Neutrophil (primary cell): ENCODE measurements at regions not wholly inside any gene's neighbourhood (a gene's known extent, or its start where the extent isn't known, plus 50 kb on each side); places are given as distances from the start of the nearest gene placed in this dataset.

Experiments used
- H3K27ac ChIP-seq: fragments of 200-600 bp; sonication (generic); 2 replicates; pipeline ENCODE4 v1.5.1; 2016; ENCODE audit warnings: mild to moderate bottlenecking, moderate library complexity
- H3K27me3 ChIP-seq: fragments of 200-600 bp; sonication (generic); 2 replicates; pipeline ENCODE4 v1.6.0; 2016; ENCODE audit warnings: mild to moderate bottlenecking
- H3K36me3 ChIP-seq: fragments of 200-600 bp; sonication (generic); 2 replicates; pipeline ENCODE4 v1.5.1; 2017
- H3K4me1 ChIP-seq, 2 experiments: fragments of 200-600 bp in 1 of 2; sonication (generic) in 1 of 2; 1 replicate in 1 of 2; 2 replicates in 1 of 2; pipeline versions ENCODE4 v1.5.1 to v1.6.1; 2013 to 2016; ENCODE audit warnings: low read depth in 1 of 2, low read length in 1 of 2, mild to moderate bottlenecking in 1 of 2, moderate library complexity in 1 of 2; ENCODE audit not compliant: control insufficient read depth in 1 of 2, insufficient read depth in 1 of 2
- H3K4me3 ChIP-seq, 2 experiments: fragments of 200-600 bp in 1 of 2; sonication (generic) in 1 of 2; 1 replicate in 1 of 2; 2 replicates in 1 of 2; pipeline ENCODE4 v1.5.1; 2013 to 2016; ENCODE audit warnings: low read depth in 1 of 2, low read length in 1 of 2, mild to moderate bottlenecking in 1 of 2, moderate library complexity in 1 of 2
- H3K9me3 ChIP-seq: fragments of 200-600 bp; sonication (generic); 2 replicates; pipeline ENCODE4 v1.5.1; 2016
- TF ChIP-seq, protein P1 (sequence below): fragments of 200-600 bp; sonication (generic); IDR thresholded peaks from 2 replicates; pipeline ENCODE4 v1.5.1; 2016; ENCODE audit warnings: antibody characterized with exemption

DNA sequence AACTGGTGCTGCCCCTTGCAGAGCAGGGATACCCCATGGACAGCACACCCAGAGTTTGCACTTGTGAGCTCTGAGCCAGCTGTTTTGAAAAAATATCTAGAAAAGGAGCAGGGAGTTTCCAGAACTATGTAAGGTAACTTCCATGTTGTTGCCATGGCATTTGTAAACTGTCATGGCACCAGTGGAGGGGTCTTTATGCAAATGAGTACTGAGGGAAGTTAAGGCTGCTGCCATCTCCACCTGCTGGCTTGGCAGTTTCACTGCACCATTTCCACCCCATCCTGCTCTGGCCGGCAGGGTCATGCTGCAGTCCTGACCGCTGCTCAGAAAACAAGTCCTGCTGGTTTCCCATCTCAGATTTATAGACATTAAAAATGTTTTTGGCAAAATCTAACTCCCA is 52.3 kb upstream of the SNTG2 start:
- Histone ChIP-seq H3K27ac (no peak overlapping the region), H3K36me3 (no peaks in the 10 kb centered on the region), H3K4me3 (no peak overlapping the region), H3K9me3 (no peaks in the 10 kb centered on the region), H3K4me1 (no peaks in the 10 kb centered on the region), H3K27me3 (no peaks in the 10 kb centered on the region)
- TF ChIP-seq, protein P1, sequence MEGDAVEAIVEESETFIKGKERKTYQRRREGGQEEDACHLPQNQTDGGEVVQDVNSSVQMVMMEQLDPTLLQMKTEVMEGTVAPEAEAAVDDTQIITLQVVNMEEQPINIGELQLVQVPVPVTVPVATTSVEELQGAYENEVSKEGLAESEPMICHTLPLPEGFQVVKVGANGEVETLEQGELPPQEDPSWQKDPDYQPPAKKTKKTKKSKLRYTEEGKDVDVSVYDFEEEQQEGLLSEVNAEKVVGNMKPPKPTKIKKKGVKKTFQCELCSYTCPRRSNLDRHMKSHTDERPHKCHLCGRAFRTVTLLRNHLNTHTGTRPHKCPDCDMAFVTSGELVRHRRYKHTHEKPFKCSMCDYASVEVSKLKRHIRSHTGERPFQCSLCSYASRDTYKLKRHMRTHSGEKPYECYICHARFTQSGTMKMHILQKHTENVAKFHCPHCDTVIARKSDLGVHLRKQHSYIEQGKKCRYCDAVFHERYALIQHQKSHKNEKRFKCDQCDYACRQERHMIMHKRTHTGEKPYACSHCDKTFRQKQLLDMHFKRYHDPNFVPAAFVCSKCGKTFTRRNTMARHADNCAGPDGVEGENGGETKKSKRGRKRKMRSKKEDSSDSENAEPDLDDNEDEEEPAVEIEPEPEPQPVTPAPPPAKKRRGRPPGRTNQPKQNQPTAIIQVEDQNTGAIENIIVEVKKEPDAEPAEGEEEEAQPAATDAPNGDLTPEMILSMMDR = no peak

DNA sequence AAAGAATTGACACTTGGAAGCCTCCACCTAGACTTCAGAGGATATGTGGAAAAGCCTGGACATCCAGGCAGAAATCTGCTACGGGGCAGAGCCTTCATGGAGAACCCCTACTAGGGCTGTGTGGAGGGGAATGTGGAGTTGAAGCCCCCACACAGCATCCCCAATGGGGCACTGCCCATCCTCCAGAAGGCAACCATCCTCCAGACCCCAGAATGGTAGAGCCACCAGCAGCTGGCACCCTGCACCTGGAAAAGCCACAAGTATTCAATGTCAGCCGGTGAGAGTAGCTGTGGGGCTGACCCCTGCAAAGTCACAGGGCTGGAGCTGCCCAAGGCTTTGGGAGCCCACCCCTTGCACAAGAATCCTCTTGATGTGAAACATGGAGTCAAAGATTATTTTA is 53.6 kb upstream of the SNTG2 start:
- H3K36me3 ChIP-seq = no peaks in the 10 kb centered on the region

DNA sequence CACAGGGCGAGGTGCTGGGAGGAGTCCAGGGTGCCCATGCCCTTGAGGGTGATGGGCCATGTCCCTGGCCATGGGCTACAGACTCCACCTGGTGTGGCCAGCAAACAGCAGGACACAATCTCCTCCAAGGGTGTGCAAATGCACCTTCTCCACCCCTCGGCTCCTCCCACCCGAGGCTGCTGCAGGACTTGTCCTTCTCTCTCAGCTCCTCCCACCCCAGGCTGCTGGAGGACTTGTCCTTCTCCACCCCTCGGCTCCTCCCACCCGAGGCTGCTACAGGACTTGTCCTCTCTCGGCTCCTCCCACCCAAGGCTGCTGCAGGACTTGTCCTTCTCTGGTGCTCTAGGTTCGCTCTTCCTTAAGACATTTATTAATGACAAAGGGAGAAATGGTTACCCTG is 57.3 kb upstream of the SNTG2 start:
- Histone ChIP-seq H3K27ac (no peak overlapping the region), H3K27me3 (no peaks in the 10 kb centered on the region), H3K4me1 (no peaks in the 10 kb centered on the region), H3K4me3 (no peak overlapping the region), H3K9me3 (no peaks in the 10 kb centered on the region), H3K36me3 (no peaks in the 10 kb centered on the region)
- TF ChIP-seq, protein P1 = no peak

More for the DNA sequence above, 53.6 kb upstream of the SNTG2 start:
- TF ChIP-seq, protein P1 = no peak
- no peaks in the 10 kb centered on the region for H3K27me3 ChIP-seq
- no peak overlapping the region for H3K4me3 ChIP-seq
- H3K4me1 ChIP-seq = no peaks in the 10 kb centered on the region
- H3K9me3 ChIP-seq = no peaks in the 10 kb centered on the region
- no peak overlapping the region for H3K27ac ChIP-seq

DNA sequence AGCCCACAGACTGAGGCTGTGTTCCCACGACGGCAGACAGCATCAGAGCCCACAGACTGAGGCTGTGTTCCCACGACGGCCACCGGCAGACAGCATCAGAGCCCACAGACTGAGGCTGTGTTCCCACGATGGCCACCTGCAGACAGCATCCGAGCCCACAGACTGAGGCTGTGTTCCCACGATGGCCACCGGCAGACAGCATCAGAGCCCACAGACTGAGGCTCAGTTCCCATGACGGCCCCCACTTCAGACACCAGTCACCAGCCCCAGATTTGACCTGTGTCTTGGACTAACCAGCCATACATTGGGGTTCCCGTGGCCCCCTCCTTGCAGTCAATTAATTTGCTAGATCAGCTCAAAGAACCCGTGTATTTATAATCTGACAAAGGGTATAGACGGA is 57.8 kb upstream of the SNTG2 start:
- Histone ChIP-seq H3K4me3 (no peak overlapping the region), H3K27me3 (no peaks in the 10 kb centered on the region), H3K36me3 (no peaks in the 10 kb centered on the region), H3K27ac (no peak overlapping the region), H3K9me3 (no peaks in the 10 kb centered on the region), H3K4me1 (no peaks in the 10 kb centered on the region)
- TF ChIP-seq, protein P1 = no peak

DNA sequence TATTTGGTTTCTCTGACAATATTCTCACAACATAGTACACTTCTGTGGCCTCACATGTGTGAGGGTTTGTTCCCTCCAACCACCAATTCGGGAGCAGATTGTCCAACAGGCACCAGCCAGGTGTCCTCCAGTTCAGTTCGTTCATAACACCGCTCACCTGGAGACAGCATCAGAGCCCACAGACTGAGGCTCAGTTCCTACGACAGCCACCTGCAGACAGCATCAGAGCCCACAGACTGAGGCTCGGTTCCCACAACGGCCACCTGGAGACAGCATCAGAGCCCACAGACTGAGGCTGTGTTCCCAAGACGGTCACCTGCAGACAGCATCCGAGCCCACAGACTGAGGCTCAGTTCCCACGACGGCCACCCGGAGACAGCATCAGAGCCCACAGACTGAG is 58.2 kb upstream of the SNTG2 start:
- H3K36me3 ChIP-seq = no peaks in the 10 kb centered on the region
- H3K27ac ChIP-seq = no peak overlapping the region
- H3K9me3 ChIP-seq = no peaks in the 10 kb centered on the region
- H3K4me1 ChIP-seq = no peaks in the 10 kb centered on the region
- TF ChIP-seq, protein P1 = no peak
- no peaks in the 10 kb centered on the region for H3K27me3 ChIP-seq
- no peak overlapping the region for H3K4me3 ChIP-seq

DNA sequence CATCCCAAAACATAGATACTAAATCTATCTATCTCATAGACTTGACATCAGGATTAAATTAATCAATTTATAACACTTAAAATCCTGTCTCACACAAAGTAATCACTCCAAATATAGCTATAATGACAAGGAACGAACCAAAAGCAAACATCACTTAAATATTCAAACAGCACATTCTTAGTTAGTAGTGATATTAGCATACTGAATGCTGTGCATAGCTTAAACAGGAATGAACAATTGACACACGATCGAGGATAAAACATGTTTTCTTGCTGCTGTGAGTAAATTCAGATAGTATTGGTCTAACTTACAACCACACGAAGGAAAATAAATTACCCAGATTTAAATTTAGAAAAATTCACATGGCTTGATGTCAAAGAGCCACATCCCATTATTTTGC is 58.9 kb upstream of the SNTG2 start:
- Histone ChIP-seq H3K36me3 (no peaks in the 10 kb centered on the region), H3K27ac (no peak overlapping the region), H3K27me3 (no peaks in the 10 kb centered on the region), H3K9me3 (no peaks in the 10 kb centered on the region), H3K4me1 (no peaks in the 10 kb centered on the region), H3K4me3 (no peak overlapping the region)
- TF ChIP-seq, protein P1 = no peak
